Endodermal cell (in vitro differentiated cells): ENCODE measurements at regions not wholly inside any gene's neighbourhood (a gene's known extent, or its start where the extent isn't known, plus 50 kb on each side); places are given as distances from the start of the nearest gene placed in this dataset.
"Not testable (repeated sequence)": the region's sequence is repeated elsewhere in the genome, so short reads cannot be mapped to it uniquely, and the experiment has no call there.

Experiments used
- DNase-seq: peaks from one replicate; pipeline ENCODE4 v3.0.0-alpha.2; 2017
- H3K27ac ChIP-seq: 2 replicates; pipeline ENCODE4 v1.5.1; 2013; ENCODE audit warnings: mild to moderate bottlenecking, low read depth, low read length, moderate library complexity
- H3K27me3 ChIP-seq: 2 replicates; pipeline ENCODE4 v1.6.1; 2013; ENCODE audit warnings: mild to moderate bottlenecking, low read length, moderate library complexity; ENCODE audit not compliant: insufficient read depth, control insufficient read depth, poor library complexity, severe bottlenecking
- H3K36me3 ChIP-seq: 2 replicates; pipeline ENCODE4 v1.7.0; 2013; ENCODE audit warnings: mild to moderate bottlenecking, low read length, moderate library complexity; ENCODE audit not compliant: control insufficient read depth, insufficient read depth
- H3K4me1 ChIP-seq: one replicate; pipeline ENCODE4 v1.7.0; 2013; ENCODE audit warnings: low read length; ENCODE audit not compliant: control insufficient read depth, insufficient read depth
- H3K4me3 ChIP-seq: 2 replicates; pipeline ENCODE4 v1.5.1; 2013; ENCODE audit warnings: mild to moderate bottlenecking, low read length, moderate library complexity
- H3K9ac ChIP-seq: 2 replicates; pipeline ENCODE4 v1.6.1; 2013; ENCODE audit warnings: mild to moderate bottlenecking, low read length, moderate library complexity; ENCODE audit not compliant: poor library complexity, severe bottlenecking; ENCODE audit errors: extremely low read depth
- H3K9me3 ChIP-seq: 2 replicates; pipeline ENCODE4 v1.6.1; 2013; ENCODE audit warnings: mild to moderate bottlenecking, low read length, moderate library complexity; ENCODE audit not compliant: control insufficient read depth
- H3K27ac Mint-ChIP-seq: 2 replicates; pipeline ENCODE4 v1.8.0; 2020; ENCODE audit warnings: mixed read lengths
- H3K27me3 Mint-ChIP-seq: 2 replicates; pipeline ENCODE4 v1.8.0; 2021; ENCODE audit warnings: mild to moderate bottlenecking, mixed read lengths; ENCODE audit not compliant: insufficient read depth
- H3K36me3 Mint-ChIP-seq: 2 replicates; pipeline ENCODE4 v1.8.0; 2020; ENCODE audit warnings: low read depth, mixed read lengths
- H3K4me1 Mint-ChIP-seq: 2 replicates; pipeline ENCODE4 v1.8.0; 2020; ENCODE audit warnings: mixed read lengths
- H3K4me3 Mint-ChIP-seq: 2 replicates; pipeline ENCODE4 v1.8.0; 2020; ENCODE audit warnings: mild to moderate bottlenecking, moderate library complexity, mixed read lengths
- H3K9me3 Mint-ChIP-seq: 2 replicates; pipeline ENCODE4 v1.8.0; 2020; ENCODE audit warnings: mild to moderate bottlenecking, mixed read lengths
- CTCF ChIP-seq: fragments of 200-600 bp; sonication (generic); conservative IDR thresholded peaks from 2 replicates; pipeline ENCODE4 v1.5.0; 2021; ENCODE audit warnings: antibody characterized with exemption, mild to moderate bottlenecking
- WGBS, 2 experiments: methylation state at CpG; one replicate each; pipeline versions ENCODE4 v1.1.5 to v1.1.7; 2013; ENCODE audit warnings: missing lambda C conversion rate in 2 of 2, mixed read lengths in 1 of 2; ENCODE audit not compliant: insufficient coverage in 1 of 2, insufficient read length in 1 of 2; 5-methylcytosine and 5-hydroxymethylcytosine counted together

GRCh38 chr5:145521523-145521922 is 313.6 kb downstream of the PRELID2 start:
- no peak for DNase-seq
- Mint-ChIP-seq H3K4me3 (no peak overlapping the region), H3K9me3 (peaks cover 12% of the 10 kb centered on the region), H3K27ac (no peak overlapping the region), H3K36me3 (no peaks in the 10 kb centered on the region), H3K4me1 (no peaks in the 10 kb centered on the region), H3K27me3 (no peaks in the 10 kb centered on the region)
- TF ChIP-seq CTCF: no peak
- Histone ChIP-seq H3K4me3 (no peak overlapping the region), H3K4me1 (no peaks in the 10 kb centered on the region), H3K9me3 (no peaks in the 10 kb centered on the region), H3K27ac (no peak overlapping the region), H3K36me3 (no peaks in the 10 kb centered on the region), H3K9ac (no peak overlapping the region), H3K27me3 (no peaks in the 10 kb centered on the region)
- WGBS, 2 experiments: 96% methylated on average over 1 of the region's 1 CpG; no CpG with 5 or more reads in 1 of the 2 experiments

- no peak overlapping the region for H3K4me3 ChIP-seq
- H3K36me3 ChIP-seq: no peaks in the 10 kb centered on the region
- Mint-ChIP-seq H3K4me1 (no peaks in the 10 kb centered on the region), H3K27me3 (no peaks in the 10 kb centered on the region), H3K36me3 (no peaks in the 10 kb centered on the region), H3K4me3 (no peak overlapping the region), H3K27ac (no peak overlapping the region), H3K9me3 (peaks cover 13% of the 10 kb centered on the region)
- TF ChIP-seq CTCF: no peak
- WGBS, 2 experiments: 68 to 87% methylated on average over 3 of the region's 3 CpGs
- no peaks in the 10 kb centered on the region for H3K9me3 ChIP-seq
- H3K27ac ChIP-seq: no peak overlapping the region
- no peak overlapping the region for H3K9ac ChIP-seq
- H3K27me3 ChIP-seq: no peaks in the 10 kb centered on the region
- no peak for DNase-seq
- H3K4me1 ChIP-seq: no peaks in the 10 kb centered on the region
Measured at GRCh38 chr5:145521066-145521465, 314.1 kb downstream of the PRELID2 start.

- H3K36me3 ChIP-seq: no peaks in the 10 kb centered on the region
- H3K27me3 Mint-ChIP-seq: no peaks in the 10 kb centered on the region
- DNase-seq: no peak
- H3K9ac ChIP-seq: no peak overlapping the region
- H3K9me3 ChIP-seq: no peaks in the 10 kb centered on the region
- no peak overlapping the region for H3K27ac ChIP-seq
- no peak overlapping the region for H3K4me3 ChIP-seq
- TF ChIP-seq CTCF: no peak
- no peak overlapping the region for H3K27ac Mint-ChIP-seq
- no peaks in the 10 kb centered on the region for H3K4me1 ChIP-seq
- H3K36me3 Mint-ChIP-seq: no peaks in the 10 kb centered on the region
- H3K27me3 ChIP-seq: no peaks in the 10 kb centered on the region
- no peak overlapping the region for H3K4me3 Mint-ChIP-seq
- H3K9me3 Mint-ChIP-seq: peaks cover 13% of the 10 kb centered on the region
- 89 to 93% methylated on average over 3 of the region's 4 CpGs for whole genome bisulfite sequencing, 2 experiments
- H3K4me1 Mint-ChIP-seq: no peaks in the 10 kb centered on the region
Measured at GRCh38 chr5:145520335-145520734, 314.8 kb downstream of the PRELID2 start.

GRCh38 chr5:145517588-145517987 is 317.6 kb downstream of the PRELID2 start:
- not testable (repeated sequence) for H3K27me3 Mint-ChIP-seq, H3K4me1 Mint-ChIP-seq, H3K9me3 ChIP-seq, H3K4me1 ChIP-seq, H3K27me3 ChIP-seq, H3K27ac ChIP-seq, H3K4me3 Mint-ChIP-seq, H3K4me3 ChIP-seq, H3K36me3 Mint-ChIP-seq, H3K36me3 ChIP-seq, H3K27ac Mint-ChIP-seq, DNase-seq, H3K9ac ChIP-seq
- peaks cover 13% of the 10 kb centered on the region for H3K9me3 Mint-ChIP-seq
